HG02571 (cell line): ENCODE measurements at regions not wholly inside any gene's neighbourhood (a gene's known extent, or its start where the extent isn't known, plus 50 kb on each side); places are given as distances from the start of the nearest gene placed in this dataset.
"Not testable (repeated sequence)": the region's sequence is repeated elsewhere in the genome, so short reads cannot be mapped to it uniquely, and the experiment has no call there.

Experiments used
- ATAC-seq: cut with Tn5 transposase; IDR thresholded peaks from one replicate; pipeline ENCODE4 v1.9.1; 2021; ENCODE audit warnings: mild to moderate bottlenecking, moderate library complexity; ENCODE audit not compliant: unreplicated experiment

DNA sequence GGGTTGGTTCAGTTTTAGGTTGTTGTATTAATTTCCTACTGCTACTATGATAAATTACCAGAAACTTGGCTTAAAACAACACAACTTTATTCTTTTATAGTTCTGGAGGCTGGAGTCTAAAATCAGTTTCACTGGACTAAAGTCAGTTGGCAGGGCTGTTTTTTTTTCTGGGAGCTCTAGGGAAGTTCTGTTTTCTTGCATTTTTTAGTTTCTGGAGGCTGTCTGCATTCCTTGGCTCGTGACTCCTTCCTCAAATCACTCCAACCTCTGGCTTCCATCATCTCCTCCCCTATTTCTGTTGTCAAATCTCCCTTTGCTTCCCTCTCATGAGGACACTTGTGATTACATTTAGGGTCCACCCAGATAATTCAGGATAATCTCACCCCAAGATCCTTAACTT is 51.3 kb upstream of the SUB1 start:
- ATAC-seq = no peak

DNA sequence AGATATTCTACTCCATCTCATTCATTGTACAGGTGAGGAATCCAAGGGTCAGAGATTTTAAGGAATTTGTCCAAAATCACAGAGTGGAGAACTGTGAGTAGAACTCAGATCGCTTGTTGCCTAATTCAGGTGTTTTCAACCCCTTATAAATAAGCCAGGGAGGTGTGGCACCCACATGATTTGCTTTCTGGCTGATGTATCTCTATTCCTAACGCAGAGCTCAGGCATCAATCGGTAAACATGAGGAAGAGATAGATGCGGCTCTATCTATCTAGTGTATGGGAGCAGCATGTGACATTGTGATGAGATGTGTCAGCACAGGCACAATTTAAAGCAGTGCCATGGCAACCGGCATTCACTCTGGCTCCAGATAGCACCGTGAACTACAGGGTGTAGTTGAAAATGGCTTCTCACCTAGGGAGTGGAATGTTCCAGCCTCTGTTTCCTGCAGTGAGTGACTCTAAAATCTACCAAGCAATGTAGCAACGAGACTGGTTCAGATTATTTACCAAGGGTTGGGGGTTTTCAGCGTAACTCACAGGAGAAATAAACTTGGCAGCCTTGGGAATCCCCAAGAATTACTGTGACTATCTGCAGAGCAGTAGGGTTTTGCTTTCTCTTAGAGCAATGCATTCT is 53.4 kb upstream of the SUB1 start:
- ATAC-seq = peak; percentile 53

- not testable (repeated sequence) for ATAC-seq
These were observed 58.0 kb upstream of the SUB1 start for GRCh38 chr5:32527321-32527720.

DNA sequence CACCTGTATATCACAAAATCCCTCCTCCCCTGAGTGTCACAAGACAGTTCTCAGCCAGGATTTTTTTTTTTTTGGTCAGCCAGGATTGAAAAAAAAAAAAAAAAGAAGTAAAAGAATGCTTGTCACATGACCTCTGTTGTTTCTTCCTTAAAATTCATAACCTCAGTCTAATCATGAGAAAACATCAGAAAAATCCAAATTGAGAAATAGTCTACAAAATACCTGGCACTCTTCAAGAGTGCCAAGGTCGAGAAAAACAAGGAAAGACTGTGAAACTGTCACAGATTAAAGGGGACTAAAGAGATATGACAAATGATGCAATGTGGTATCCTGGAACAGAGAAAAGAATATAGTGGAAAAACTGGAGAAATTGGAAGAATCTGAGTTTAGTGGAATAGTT is 58.5 kb upstream of the SUB1 start:
- ATAC-seq = no peak

DNA sequence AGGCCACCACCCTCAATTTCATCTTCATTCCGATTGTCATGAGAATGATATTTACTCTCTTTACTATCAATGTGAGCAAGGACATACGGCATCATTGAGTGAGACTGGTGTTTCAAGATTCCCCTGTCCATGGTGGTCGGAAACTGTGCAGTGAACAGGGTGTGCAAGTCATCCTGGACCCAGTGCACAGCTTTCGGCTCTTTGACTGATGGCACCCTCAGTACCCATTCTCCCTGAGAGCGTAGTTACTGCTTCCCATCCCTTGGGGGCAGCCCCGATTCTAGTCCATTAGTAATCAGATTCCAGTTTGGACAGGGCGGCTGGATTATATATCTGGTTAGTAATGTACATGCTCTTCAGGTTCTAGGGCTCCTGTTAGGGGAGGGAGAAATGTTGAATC is 61.7 kb upstream of the SUB1 start:
- ATAC-seq = no peak

GRCh38 chr5:32522429-32523143 is 62.8 kb upstream of the SUB1 start:
- no peak for ATAC-seq

DNA sequence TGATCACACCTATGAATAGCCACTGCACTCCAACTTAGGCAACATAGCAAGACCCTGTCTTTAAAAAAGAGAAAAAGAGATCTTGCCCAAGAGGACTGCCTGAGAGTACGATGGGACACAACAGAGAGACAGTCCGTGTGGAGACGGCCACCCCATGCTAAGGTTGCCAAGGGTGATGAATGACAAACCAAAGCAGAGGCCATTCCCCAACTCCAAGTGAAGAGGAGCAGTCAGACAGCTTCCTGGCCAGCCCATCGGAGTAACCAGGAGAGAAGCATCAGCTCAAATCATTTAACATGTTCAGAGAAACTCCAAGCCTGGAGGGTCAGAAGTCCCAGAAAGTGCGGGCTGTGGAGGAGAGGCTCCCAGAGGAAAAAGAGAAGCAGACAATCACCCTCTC is 63.9 kb upstream of the SUB1 start:
- ATAC-seq = no peak

DNA sequence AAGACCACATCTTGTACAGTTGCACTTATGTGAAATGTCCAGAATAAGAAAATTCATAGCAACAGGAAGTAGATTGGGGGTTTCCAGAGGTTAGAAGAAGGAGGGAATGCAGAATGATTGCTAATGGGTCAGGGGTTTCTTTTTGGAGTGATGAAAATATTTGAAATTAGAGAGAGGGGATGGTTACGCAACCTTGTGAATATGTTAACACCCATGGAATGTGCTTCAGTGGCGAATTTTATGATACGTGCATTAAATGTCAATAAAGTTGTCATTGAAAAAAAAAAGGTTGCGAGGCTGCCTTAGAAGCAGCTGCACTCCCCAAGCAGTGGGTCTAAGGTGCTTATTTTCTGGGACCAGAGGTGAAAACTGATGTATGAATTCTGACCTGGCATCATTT is 64.4 kb upstream of the SUB1 start:
- no peak for ATAC-seq

GRCh38 chr5:32520356-32520755 is 65.0 kb upstream of the SUB1 start:
- no peak for ATAC-seq

- ATAC-seq = no peak
These were observed 65.8 kb upstream of the SUB1 start for GRCh38 chr5:32519508-32519907.

DNA sequence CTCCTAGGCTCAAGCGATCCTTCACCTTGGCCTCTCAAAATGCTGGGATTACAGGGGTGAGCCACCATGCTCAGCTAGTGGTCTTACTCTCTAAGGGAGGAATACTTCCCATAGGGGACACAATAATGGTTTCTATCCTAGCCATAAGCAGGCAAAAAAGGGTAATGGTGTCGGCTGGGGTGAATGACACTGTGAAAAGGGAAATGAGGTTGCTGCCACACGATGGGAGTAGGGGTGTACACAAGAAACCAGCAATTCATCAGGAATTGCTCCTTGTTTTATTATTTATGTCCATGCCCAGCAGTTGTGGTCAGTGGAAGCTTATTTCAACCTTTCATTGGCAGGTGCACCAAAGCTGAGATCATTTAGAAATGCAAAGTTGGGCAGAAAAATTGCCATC is 70.3 kb upstream of the ZFR start:
- no peak for ATAC-seq

DNA sequence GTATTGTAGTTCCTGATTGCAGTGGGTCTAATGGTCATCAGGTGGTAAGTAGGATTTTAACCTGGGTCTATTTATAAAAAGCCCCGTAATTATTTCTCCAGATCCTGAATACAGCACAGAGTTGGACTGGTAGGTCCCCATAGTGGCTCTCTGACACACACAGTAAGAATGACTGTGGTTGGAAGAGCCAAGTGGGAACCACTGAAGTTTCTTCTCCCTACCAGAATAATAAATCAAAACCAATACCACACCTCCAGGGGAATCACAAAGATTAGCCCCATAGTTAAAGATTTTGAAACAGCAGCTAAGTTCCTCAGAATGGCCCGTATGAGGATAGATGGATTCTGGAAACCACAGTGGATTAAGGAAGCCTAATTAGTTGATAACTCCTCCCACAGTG is 68.4 kb upstream of the ZFR start:
- ATAC-seq = no peak

- ATAC-seq = no peak
These were observed 67.3 kb upstream of the ZFR start for GRCh38 chr5:32511776-32512374.

DNA sequence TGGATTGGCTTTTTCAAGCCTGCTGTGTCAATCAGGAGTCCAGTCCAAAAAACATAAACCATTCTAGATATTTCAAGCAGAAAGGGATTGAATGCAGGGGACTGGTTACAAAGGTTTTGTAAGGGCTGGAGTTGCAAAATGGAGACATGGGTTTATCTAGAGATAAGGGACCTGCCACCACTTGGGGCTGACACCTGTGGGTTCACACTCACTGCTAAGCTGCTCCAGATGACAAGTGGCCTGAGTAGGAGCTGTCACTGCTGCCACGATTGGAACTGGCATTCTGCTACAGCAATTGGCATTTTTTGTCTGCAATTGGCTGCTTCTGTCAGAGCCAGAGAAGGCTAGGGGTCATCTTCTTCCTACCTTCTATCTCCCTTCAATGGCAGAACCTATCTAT is 66.3 kb upstream of the ZFR start:
- no peak for ATAC-seq

- no peak for ATAC-seq
These were observed 64.6 kb upstream of the ZFR start for GRCh38 chr5:32508806-32509805.

DNA sequence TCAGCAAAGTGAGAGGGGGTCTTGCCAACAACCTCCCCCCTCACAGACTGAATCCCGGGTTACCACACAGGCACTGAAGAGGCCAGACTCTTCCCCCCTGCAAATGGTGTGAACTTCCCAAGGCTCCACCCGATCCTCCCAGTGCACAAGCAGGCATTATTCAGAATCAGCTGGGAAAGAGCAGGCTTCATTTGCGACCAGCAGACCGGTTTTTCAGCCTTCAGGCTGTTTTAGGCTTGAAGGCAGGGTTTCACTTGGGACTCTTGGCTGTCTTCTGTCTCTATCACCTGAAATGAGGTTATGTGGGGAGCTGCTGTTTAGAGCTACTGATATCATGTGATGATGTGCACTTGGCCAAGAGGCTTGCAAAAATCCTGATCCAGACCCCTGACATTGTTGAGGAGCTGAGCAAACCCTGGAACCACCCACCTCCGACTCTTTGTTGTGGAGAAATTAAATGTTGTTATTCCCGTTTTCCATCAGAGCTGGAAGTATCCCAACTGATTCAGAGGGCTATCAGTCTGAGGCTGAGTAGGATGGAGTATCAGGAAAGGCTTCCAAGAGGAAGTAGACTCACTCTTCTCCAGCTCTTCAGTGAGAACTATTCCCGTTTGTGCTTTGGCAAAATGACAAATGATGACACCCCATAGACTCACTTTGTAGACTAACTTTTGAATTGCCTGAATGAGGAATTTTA is 63.3 kb upstream of the ZFR start:
- no peak for ATAC-seq

- no peak for ATAC-seq
These were observed 62.3 kb upstream of the ZFR start for GRCh38 chr5:32506799-32507198.

- ATAC-seq = no peak
These were observed 61.7 kb upstream of the ZFR start for GRCh38 chr5:32506201-32506661.

DNA sequence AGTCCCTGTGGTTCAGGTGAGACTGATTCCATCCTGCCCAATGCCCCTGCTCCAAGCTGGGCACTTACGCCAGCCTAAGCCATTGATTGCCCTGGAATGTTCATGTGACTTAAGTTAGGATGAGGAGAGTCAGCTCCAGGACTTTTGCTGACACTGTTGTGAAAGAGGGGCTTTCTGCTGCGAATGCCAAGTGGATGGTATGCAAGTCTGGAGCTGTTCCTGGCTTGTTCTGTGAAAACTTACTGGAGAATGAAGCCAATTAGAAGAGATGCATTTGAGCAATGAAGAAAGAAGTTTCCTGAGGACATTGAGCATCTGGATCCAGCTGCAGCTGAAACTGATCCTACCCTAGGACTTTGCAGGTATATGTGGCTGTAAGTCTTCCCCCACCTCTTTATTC is 61.2 kb upstream of the ZFR start:
- no peak for ATAC-seq

GRCh38 chr5:32504989-32505596 is 60.6 kb upstream of the ZFR start:
- ATAC-seq = no peak
